Non-pigmented ciliary epithelial cell (primary cell): ENCODE measurements at regions not wholly inside any gene's neighbourhood (a gene's known extent, or its start where the extent isn't known, plus 50 kb on each side); places are given as distances from the start of the nearest gene placed in this dataset.
A peak's percentile ranks its signal among the peaks of the same experiment; 100 is the strongest.

Experiments
- DNase-seq: peaks from one replicate; pipeline ENCODE4 v3.0.0-alpha.2; 2010; ENCODE audit warnings: low read depth

DNA sequence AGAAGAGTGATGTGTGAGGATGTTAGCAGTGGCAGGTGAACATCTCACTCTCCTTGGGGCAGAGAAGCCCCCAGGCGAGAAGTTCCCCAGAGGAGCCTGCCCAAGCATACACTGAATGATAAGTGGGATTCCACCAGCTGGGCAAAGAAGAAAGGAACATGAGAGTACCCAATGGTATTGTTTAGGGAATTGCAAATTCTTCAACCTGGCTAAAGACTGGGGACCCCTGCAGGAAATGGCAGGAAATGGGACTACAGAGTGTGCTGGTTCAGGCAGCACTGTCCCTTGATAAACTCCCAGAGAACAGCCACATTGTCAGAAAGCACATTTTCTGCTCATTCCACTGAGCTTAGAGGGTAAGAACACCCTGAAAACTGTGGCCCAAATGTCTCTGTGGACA is 121.3 kb downstream of the RPS29 start:
- no peak for DNase-seq

DNA sequence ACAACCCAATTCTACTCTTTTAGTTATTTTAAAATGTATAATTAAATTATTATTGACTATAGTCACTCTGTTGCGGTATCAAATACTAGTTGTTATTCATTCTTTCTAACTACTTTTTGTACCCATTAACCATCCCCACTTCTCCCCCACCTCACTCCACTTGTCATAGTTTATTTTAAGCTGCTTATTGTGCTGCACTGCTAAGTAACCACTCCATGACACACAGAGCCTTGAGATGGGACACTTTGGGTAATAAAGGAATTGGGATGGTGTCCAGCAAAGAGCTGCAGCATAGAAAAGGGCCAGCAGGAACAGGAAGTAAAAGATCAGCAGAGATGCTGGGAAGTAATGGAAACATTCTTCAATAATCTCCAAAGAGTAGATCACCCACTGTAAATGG is 123.0 kb downstream of the RPS29 start:
- no peak for DNase-seq

DNA sequence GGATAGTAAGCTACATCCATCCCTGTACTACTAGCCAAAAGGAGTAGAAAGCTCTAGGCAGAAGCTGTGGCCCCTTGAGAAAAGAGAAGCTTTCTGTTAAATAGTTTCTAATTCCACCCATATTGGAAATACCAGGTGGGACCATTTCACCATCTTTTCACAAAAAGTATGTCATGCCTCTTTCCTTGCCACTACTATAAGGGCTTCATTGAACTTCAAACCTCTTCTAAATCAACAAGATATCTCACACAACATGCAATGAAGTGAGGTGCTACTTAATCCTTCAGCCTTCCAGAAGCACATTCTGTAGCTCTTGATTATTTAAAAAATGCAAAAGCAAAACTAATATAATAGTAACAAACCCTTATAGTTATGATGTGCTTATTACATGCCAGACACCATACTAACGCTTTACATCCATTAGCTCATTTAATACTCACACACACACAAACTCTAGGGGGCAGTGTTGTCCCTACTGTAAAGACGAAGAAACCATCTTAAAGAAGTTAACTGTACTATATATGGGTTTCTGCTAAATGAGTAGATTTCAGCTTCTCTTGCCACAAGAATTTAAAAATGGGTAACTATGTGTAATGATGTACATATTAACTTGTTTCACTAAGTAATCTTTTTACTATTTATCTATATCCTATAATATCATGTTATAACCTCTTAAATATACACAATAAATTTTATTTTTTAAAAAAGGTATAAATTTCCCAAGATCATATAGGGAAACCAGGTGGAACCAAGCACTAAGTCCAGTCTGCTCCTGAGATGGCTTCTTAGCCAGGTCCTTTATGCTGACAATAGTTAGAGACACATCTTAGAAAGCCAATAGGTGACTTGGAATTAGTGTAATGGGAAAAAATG is 124.4 kb downstream of the RPS29 start:
- peak; percentile 47 for DNase-seq

DNA sequence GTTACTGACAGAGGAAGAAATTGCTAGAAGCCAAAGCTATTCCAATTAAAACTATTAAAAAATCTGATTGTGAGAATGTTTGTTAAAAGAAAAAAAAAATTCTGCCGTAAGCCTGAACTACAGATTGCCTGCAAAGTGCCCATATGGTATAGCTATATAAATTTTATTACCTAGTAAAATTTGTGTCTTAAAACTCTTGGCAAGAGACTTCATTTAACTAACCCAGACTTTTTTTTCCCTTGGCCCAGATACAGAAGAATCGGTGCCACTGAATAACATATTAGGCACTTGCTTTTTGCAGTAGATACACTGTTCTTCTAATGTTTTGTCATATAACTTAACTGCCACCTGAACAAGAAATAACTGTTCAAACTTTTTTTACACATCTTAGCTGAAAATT is 125.5 kb downstream of the RPS29 start:
- DNase-seq, result no peak

DNA sequence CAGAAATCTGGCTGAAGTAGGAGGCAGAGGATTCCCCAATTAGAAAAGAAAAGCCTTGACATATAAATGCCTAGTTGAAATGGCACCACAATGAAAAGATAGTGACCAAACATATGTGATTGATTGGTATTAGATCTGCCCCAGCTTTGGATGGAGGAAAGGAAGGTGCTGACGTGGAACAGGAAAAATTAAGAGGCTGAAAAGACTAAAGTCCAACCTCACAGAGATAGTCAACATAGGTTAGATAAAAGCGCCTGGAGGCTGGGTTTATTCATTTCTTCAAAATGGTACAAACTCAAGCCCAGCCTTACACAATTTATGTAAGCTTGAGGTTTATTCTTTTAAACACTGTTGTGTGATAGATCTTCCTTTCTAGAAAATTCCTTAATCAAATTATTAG is 129.6 kb downstream of the RPS29 start:
- DNase-seq, result no peak

DNA sequence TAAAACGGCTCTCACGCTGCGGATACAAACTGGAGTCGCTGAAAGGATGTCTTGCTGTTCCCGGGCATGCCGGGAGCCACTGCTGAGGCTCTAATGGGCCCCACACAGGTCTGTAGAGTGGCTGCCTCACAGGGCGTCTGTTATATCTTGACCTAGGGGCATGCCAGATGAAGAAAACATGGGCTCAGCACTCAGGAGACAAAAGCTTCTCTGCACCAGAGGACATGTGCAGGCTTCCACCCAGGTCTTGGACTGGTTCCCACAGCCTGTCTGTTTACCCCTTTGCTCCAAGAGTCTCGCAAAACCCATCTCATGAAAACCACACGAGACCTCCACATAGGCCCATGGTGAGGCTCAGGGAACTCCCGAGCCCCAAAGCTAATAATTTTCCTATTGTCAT is 134.2 kb downstream of the RPS29 start:
- DNase-seq, result no peak

DNA sequence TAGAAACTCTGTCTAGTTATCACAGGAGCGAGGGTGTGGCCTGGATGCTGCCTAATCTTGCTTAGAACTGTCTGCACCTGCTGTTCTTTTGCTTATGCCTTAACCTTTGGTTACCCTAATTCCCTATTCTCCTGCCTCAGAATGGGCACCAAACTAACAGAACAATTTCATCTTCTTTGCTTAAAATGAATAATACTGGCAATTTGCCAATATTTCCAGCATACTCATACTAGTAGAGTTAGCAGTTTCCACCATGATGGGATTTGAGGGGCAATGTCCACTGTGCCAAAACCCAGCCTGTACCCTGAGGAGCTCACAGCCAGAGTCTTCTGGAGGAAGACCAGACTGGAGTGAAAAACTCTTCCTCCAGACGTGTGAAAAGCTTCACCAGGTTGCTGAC is 136.4 kb downstream of the RPS29 start:
- DNase-seq, result no peak

DNA sequence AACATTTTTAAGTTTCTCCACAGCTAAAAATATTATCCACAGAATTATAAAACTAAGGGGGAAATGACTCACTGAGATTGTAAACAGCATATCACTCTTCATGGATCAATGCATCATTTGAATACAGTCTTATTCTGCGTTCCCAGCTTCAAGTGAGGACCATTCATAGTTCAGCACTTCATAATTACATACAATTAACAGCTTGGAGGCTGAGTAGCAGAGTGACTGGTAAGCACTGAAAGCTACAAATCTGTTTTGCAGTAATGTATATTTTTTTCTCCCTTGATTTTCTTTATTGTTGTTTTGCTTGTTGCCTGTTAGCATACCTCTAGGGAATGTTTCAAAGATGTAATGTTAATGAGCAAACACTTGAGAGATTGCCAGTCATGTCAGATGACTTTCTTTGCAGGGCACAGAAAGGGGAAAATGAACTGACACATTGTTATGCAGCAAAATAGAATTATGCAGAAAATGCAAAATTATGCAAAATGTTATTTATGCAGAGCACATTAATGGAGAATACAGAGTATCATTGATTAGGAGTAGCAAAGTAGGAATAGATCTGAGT is 138.6 kb downstream of the RPS29 start:
- DNase-seq, result no peak

DNA sequence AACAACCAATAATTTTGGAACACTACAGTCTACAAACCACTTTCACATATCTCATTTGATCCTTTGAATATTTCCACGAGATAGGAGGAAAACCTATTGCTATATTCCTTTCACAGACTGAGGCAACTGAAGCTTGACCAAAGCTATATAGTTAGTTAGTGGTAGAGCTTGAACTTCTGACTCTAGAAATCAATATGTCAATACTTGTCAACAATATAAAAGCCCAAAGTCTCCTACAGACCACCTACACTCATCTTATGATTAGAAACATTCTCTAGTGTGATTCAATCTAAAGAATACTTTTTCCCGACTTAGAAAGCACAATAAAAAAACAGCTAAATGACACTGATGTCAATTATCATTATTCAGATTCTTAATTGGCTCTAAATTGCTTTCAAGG is 139.4 kb downstream of the RPS29 start:
- no peak for DNase-seq

DNA sequence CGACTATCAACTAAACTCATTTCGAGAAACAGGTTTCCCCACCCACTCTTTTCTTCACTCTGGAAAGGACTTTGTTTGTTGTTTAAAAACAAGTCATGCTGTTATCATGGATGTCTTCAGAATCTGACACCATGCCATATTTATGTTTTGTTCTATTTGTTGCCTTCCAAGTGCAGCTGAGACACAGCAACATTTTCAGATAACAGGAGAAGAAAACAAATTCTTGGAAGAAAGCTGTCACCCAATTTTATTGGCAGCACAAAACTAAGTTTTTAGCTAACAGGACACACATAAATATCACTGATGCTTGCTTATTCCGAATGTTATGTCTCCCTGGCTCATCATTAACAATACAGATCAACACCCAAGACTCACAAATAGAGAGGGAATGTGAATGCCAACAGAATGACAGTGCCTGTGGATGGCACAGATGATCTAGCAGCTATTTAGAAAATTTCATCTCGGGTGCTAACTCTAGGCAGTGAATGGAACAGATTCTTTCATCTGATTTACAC is 147.9 kb downstream of the RPS29 start:
- DNase-seq, result no peak

DNA sequence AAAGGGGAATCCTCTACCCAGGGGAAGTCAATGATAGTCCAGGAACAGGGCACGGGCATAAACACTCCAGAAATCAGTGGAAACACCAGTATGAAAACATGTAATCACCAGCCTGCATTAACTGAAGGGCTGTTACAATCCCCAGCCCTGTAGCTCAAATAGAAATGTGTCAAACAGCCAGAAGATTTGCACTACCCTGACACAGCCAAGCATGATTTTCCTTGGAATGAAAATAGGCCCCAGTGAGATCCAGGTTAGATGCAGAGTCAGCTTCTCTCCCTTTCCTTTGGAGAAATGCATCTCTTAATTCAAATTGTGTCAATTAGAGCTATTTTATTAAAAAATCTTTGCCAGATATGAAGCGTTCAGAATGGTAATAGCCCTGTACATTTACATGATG is 158.1 kb downstream of the RPS29 start:
- DNase-seq, result no peak

DNA sequence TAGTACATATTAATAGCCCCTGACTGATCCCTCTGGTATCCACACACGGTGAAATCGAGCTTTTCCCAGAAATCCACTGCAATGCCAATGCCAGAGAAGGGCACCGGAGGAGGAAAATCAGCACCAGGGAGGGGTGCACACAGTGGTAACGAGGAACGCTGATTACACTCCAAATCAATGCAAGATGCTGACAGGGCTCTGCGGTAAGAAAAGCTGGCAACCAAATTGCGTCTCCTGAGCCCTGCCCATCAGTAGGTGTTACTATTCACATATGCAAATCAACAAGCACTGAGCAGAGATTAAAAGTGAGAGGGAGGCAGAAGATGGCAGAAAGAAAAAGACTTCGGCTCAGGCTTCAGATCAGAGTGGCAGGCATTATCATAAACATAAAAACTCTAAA is 159.1 kb downstream of the RPS29 start:
- no peak for DNase-seq

DNA sequence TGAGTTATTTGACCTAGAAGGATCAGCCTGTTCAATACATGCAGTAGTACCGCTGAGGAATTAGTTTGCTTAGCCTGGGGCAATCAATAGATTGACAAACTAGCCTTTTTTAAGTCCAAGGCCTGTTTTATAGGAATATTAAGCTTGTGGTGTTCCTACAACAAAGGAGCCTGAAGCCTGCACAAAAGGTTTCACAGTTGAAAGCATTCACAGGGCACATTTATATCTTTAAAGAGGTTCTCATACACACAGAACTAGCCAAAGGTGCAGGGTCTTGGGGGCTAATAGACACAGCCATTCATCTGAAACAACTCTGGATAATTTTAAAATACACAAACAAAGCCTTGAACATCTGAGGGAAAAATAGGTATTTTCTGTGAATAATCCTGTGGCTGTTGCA is 160.3 kb downstream of the RPS29 start:
- no peak for DNase-seq

DNA sequence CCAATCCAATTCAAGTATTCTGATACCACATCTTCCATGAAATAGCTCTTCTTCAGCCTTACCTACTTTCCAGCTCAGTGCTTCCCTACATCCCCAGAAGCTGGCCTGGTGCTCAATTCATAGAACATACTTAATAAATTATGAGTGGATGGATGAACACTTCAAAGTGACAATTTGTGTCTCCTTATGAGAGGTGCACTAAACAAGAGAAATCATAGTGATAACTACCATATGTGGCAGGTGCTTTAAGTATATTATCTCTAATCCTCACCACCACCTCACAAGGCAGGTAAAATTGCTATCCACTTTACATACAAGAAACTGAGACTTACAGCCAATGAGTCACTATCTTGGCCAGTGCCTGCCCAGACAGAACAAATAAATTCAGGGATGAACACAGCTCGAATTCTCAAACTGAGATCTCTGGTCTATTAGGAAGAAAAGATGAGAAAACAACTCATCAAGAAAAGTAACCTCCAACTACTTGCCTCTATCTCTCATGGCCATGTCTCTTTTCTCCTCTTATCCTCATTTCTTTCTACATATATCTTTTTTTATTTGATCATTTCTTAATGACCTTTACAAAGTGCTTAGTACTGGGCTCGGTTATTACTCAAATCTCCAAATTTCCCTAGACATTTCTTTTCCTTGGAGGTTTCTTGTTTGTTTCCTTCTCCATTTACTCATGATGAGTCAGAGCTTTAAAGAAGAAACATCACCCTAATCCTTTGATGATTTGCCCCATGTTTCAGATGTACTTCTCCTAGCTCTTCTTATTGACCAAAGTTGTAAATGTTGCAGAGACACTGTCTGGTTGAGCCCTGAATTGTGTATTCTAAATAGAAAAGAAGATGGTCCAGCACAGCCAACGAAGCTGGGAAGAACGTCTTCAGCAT is 161.5 kb downstream of the RPS29 start:
- no peak for DNase-seq

DNA sequence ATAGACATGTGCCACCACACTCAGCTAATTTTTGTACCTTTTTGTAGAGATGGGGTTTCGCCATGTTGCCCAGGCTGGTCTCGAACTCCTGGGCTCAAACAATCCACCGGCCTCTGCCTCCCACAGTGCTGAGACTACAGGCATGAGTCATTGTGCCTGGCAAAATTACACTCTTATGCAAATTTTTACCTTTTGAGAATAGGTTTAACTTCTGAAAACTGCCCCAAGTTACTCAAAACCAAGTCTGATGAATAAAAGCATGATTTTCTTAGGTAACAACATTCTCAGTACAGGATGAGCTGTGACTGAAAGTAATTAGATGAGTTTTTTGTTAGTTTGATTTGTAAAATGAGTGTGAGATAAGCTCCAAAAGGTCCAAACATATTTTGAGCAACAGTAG is 166.0 kb downstream of the RPS29 start:
- no peak for DNase-seq

DNA sequence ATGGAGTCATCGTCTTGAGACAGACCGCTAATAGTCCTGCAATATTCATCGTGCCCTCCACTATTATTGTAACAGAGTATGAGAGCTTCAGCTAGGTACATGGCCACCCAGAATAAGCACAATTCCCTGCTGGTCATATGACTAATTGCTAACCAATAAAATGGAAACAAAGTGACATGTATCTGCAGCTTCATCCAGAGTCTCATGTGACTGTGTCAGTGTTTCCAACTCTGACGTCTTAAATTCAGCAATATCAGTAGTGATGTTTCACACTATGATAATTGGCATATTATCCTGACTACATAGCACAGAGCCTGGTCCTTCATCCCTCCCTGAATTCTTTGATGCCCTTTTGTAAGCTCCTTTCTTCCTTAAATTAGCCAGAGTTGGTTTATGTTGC is 167.4 kb downstream of the RPS29 start:
- no peak for DNase-seq

DNA sequence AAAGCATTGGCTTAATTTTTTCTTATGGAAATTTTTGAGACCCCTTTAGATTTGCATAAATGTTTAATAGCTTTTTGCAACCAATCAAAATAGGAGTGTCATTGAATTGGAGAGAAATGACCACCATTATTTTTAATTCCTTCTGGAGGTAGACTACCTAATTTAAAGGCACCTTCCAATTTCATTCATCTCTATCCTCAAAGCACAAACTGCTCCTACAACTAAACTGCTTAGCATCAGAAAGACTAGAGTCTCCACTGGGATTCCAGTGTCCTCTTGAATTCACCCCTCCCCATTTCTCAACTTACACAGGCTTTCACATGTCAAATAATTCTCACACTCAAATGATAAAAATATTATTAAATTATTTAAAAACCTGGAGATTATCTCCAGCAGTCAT is 168.4 kb downstream of the RPS29 start:
- no peak for DNase-seq

DNA sequence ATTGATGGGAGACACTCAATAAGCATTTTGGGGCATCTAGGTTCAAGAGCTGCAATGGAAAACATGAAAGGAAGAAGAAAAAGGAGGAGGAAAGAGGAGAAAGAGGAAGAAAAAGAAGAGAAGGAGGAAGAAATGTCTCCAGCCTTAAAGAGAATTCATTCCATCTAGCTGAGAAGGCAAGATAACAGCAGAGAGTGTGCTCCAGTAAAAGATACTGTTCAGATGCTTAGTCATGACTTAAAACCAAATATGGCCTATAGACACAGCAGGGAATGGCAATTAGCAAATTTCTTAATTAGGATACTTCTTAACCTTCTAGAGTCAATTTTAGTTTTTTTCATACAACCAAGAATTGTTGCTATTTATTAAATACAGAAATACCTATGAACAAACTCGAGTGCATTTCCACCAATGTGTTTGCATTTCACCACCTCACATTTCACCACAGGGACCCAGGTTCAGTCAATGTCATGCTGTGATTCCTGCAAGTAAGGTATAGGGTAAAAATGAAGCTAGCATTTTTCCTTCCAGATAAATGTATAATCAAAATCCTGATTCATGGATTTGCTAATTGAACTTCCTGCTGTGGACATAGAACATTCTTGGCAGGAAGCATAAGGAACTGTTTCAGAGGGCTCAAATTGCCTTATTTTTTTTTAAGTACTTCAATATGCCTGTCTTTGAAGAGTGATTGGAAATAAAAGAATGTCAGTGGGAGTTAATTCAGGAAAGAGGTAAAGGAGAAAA is 177.8 kb downstream of the RPS29 start:
- DNase-seq, result no peak

DNA sequence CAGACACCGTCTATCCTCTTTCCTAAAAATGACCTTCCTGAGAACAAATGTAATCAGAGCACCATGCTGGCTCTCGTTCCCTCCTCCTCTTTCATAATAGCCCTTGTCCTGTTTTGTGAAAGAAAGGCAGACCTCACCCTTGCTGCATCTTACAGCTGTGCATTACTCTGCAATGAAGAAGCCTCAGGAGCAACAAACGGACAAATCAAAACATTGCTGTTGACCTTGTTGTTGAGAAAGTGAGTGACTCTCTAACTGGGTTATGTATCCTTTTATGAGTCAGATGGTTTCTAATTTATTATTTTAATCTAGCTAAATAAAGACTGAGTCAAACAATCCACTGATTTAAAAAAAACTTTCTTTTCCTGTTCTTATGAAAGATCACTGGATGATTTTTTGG is 180.9 kb downstream of the RPS29 start:
- DNase-seq, result peak; percentile 40

DNA sequence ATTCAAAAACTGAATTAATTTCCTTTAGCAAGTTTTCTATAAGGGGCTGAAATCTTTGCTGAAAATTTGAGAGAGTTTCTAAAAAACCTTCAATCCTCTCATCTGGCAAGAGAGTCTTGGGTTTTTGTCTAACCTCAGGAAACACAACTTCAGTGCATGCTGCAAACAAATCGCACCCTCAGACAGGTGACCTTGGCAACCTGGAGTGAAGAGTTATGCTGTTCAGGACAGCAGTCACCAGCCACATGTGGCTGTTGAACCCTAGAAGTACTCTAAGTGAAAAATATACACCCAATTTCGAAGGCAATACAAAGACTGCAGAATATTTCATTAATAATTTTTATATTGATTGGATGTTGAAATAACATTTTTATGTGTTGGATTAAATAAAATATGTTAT is 184.8 kb downstream of the RPS29 start:
- no peak for DNase-seq

DNA sequence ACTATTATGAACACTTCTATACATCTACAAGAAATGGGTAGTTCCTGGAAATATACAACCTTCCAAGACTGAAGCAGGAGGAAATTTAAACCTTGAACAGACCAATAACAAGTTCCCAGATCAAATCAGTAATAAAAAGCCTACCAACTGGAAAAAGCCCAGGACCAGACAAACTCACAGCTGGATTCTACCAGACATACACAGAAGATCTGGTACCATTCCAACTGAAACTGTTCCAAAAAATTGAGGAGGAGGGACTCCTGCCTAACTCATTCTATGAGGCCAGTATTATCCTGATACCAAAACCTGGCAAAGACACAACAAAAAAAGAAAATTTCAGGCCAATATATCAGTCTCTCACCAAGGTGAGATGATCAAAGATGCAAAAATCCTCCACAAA is 189.4 kb downstream of the RPS29 start:
- DNase-seq, result no peak

DNA sequence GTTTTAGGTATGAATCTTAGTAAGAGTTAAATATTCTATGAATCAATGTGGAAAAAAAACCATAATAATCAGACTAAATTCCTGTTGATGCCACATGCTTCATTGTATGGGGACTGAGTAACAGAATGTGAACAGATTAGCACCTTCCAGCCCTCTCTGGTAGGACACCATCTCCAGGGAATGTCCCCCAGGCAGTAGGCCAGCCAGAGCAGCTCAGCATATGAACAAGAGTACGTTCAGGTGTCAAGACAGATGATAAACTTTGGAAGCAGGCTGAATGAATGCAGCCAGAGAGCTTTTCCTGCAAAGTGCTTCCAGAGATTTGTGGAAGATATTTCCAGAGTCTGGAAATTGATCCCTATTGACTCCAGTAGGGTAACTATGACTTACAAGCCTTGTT is 204.4 kb downstream of the RPS29 start:
- no peak for DNase-seq
